Hematopoietic multipotent progenitor cell treated with erythropoietin and hydrocortisone succinate and interleukin-3 and kit ligand, for 4 days (in vitro differentiated cells): ENCODE measurements at regions not wholly inside any gene's neighbourhood (a gene's known extent, or its start where the extent isn't known, plus 50 kb on each side); places are given as distances from the start of the nearest gene placed in this dataset.

ENCODE experiments used
- DNase-seq: peaks from one replicate; pipeline ENCODE4 v3.0.0-alpha.2; 2015

DNA sequence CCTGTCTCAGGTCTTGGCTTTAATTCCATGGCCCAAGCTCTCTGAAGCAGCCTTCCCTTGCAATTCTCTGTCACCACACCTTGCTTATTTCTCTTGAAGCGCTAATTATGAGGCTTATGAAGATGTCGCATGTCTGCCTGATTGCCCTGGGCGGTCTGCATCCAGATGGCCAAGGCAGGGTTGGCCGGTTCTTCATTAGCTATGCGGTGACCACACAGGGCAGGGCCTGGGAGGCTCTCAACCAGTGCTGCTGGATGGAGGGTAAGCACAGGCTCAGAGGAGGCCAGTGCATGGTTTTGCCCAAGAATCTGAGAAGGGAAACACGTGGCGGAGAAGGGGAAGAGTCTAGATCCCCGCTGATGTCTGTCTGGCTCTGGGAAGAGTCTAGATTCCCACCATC is 528.7 kb downstream of the CDH26 start:
- no peak for DNase-seq

- DNase-seq, result no peak
Measured at GRCh38 chr20:60490217-60491050, 532.2 kb downstream of the CDH26 start.

DNA sequence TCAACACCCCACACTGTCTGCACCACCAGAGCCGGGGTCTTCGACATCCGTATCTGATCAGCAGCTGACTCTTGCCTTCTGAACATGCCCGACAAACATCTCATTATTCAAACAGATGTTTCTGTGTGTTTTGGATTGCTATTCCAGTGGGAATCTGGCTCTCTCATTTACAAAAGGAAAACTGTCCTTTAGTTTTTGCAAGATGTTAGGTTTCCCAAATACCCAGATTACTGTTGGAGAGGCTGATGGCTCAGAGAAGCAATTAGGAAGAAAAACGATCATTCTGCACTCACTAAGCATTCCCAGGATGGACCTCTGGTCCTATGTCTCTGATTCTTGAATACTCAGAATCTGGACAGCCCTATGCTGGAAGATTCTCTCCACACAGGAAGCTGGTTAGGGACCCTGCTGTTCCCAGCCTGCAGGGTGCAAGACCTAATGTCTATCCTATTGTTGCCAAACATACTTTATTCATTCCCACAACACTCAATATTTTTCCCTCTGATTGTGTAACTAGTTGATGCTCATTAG is 532.9 kb downstream of the CDH26 start:
- no peak for DNase-seq

DNA sequence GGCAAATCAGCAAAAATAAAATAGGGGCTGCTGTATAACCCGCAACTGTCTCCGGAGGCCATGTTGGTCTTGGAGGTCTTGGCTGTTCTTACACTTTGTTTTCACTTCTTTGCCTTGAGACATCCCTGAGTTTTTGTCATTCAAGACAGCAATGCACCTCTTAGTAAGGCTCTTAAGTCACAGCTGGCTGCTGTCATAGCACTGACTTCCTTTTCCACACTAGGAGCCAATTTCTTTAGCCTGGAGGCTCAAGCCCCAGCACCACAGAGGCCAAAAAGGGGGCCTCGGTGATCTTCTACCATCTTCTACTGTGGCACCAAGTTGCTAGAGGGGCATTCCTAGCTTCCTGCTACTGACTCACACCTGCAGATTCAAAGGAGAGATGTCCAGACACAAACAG is 536.3 kb downstream of the CDH26 start:
- no peak for DNase-seq

DNA sequence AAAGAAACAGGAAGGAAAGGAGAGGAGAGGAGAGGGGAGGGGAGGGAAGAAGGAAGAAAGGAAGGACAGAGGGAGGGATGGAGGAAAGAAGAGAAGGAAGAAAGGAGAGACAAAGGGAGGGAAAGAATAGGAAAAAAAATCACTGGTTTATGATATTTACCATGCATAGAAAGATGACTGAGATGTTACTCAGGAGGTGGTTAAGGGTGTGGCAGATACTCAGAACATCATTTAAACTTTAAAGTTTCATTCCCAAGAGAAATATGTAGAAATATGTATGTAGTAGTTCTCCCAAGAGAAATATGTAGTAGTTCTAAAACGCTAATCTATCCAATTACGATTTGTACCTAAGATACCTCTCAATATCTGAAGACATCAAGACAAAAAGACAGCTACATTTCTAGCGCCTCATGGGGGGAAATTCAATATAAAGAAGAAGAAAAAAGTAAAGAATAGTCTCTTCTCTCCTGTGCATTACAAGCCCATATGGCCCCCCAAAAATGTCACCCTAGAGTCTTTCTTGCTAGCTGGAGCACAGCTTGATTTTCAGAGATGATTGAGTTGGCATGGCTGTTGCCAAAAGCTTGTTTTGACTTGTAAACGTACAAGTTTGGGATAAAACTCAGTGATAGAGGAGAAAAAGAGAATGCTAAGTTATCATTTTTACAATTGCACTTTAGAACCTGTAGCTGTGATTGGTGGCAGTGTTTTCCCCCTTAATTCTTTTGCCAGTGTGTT is 539.2 kb downstream of the CDH26 start:
- DNase-seq, result no peak

DNA sequence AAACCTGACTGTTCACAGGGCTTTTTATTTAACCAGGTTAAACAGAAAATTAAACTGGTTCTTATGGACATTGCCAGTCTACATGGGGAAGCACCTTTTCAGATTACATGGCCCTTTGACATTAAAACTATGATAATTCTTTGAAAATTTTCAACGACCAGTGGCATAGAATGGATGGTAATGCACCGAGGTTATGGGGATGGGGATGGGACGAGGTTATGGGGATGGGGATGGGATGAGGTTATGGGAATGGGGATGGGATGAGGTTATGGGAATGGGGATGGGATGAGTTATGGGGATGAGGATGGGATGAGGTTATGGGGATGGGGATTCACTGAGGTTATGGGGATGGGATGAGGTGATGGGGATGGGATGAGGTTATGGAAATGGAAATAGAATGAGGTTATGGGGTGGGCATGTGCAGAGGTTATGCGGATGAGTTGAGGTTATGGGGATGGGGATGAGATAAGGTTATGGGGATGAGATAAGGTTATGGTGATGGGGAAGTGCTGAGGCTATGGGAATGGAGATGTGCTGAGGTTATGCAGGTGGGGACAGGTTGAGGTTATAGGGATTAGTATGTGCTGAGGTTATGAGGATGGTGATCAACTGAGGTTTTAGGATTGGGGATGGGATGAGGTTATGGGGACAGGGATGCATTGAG is 541.9 kb downstream of the CDH26 start:
- no peak for DNase-seq

DNA sequence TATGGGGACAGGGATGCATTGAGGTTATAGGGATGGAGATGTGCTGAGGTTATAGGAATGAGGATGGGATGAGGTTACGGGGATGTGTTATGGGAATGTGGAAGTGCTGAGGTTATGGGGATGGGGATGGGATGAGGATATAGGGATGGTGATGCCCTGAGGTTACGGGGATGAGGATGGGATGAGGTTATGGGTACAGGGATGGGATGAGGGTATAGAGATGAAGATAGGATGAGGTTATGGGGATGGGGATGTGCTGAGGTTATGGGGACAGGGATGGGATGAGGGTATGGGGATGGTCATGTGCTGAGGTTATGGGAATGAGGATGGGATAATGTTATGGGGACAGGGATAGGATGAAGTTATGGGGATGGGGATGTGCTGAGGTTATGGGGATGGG is 542.8 kb downstream of the CDH26 start:
- no peak for DNase-seq

DNA sequence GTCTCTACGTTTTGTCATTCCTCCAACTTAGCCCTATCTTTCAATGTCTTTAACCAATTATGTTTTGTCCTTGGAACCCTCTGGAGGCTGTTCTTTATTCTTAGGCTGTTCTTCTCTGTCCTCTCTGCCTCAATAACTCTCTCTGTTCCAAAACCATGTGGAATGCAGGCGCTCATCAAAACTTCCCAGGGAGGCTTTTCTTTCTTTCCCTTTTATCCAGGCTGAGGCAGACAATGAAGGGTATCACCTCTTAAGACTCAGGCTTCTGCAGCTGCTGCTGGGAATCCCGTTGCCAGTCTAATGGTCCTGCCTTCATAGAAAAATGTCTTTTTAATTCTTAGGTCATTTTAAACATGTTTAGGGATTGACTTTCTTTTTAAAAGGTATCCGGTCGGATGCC is 544.7 kb downstream of the CDH26 start:
- DNase-seq, result no peak

DNA sequence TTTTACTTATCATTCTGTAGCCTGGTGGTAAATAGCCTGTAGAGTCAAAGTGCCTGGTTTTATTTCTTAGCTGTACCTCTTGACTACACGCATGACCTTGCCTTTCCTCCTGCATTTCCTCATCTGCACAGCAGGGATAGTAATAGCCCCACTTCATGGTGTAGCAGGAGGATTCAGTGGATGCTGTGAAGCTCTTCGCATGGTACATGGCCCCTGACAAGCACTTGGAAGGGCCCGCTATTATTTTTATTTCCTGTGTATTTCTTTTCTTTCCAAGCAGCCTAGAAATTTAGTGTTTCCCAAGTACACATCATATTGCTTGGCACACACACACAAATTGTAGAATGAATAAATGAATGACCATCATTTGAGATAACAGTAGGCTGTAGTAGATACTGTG is 547.2 kb downstream of the CDH26 start:
- no peak for DNase-seq

- DNase-seq, result no peak
Measured at GRCh38 chr20:60506061-60506460, 547.8 kb downstream of the CDH26 start.

GRCh38 chr20:60507087-60507694 is 549.0 kb downstream of the CDH26 start:
- no peak for DNase-seq

DNA sequence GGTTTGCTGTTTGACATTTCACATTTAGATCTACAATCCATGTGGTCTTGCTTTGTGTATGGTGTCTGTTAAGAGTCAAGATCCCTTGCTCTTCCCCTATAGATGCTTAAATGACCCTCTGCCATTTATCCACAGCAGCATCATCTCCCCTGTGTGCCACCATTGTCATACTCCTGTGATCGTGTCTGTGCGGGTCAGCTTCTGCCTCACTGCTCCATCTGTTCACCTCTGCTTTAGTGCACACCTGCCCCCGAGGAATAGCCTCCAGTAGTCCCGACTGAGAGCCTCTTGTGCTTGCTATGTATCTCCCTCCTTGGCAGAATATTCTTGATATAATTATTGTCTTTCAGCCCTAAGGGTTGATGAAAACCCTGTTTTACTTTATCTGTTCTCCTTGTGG is 551.2 kb downstream of the CDH26 start:
- DNase-seq, result no peak

GRCh38 chr20:60510356-60510755 is 552.1 kb downstream of the CDH26 start:
- no peak for DNase-seq

GRCh38 chr20:60512443-60512842 is 554.2 kb downstream of the CDH26 start:
- no peak for DNase-seq

- DNase-seq, result no peak
Measured at GRCh38 chr20:60513141-60513540, 554.9 kb downstream of the CDH26 start.

DNA sequence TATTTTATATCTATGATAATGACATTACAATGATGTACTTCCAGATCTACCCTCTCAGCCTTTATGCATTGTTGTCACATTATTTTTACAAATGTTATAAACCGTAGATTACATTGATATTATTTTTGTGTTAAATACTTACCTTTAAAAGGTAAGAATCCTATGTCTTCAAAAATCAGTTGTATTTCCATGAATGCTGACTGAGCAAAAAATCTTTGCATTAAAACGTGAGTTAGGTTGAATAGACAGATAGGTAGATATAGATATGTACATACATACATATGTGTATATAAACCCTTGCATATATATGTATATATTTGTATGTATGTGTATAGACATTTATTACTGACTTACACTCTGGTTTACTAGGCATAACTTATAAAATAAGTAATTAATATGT is 558.2 kb downstream of the CDH26 start:
- no peak for DNase-seq

- no peak for DNase-seq
Measured at GRCh38 chr20:60518022-60518421, 559.8 kb downstream of the CDH26 start.

- no peak for DNase-seq
Measured at GRCh38 chr20:60525397-60525796, 567.2 kb downstream of the CDH26 start.

- DNase-seq, result no peak
Measured at GRCh38 chr20:60527656-60528055, 569.4 kb downstream of the CDH26 start.

DNA sequence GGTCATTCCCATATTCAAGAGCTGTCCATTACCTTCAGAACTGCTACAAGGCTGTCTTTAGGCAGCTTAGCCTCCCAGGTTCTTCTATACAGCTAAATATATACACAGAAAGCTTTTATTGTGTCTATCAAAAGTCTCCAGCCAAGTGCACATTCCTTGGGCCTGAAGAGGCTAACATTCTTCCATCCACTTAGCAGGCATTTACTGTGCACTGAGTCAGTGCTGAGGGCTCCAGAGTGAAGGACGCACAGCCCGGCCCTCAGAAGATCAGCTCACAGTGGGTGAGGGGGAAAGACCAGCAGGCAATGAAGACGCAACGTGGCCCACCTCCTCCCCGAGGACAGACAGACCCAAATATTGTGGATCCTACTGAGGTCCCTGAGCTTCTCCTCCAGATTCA is 569.9 kb downstream of the CDH26 start:
- DNase-seq, result no peak

GRCh38 chr20:60529149-60529548 is 570.9 kb downstream of the CDH26 start:
- DNase-seq, result no peak

DNA sequence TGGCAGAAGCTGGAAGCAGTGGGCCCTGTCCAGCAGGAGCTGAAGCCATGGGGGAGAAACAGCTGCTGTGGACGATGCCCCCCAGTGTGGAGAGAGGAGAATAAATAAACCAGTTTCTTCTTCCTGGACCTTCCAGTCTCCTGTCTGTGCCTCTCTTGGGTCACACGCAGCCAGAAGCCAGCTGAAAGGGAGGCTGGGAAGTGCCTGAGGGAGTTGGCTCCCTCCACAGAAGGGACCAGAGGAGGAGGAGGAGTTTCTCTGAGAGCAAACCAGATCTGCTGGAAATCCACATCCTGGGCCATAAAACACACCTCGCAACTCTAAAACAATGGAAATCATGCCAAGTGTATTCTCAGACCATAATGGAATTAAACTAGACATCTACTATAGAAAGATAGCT is 577.0 kb downstream of the CDH26 start:
- no peak for DNase-seq

GRCh38 chr20:60540591-60540990 is 582.4 kb downstream of the CDH26 start:
- DNase-seq, result no peak
